Activated T-cell treated with anti-CD3 and anti-CD28 coated beads, Interleukin-2, amount 50 U/mL, for 48 hours (primary cell): ENCODE measurements at regions not wholly inside any gene's neighbourhood (a gene's known extent, or its start where the extent isn't known, plus 50 kb on each side); places are given as distances from the start of the nearest gene placed in this dataset.
"Not testable (repeated sequence)": the region's sequence is repeated elsewhere in the genome, so short reads cannot be mapped to it uniquely, and the experiment has no call there.

Source experiments
- DNase-seq, 2 experiments: peaks; one replicate each; pipeline ENCODE4 v3.0.0-alpha.2; 2020

DNA sequence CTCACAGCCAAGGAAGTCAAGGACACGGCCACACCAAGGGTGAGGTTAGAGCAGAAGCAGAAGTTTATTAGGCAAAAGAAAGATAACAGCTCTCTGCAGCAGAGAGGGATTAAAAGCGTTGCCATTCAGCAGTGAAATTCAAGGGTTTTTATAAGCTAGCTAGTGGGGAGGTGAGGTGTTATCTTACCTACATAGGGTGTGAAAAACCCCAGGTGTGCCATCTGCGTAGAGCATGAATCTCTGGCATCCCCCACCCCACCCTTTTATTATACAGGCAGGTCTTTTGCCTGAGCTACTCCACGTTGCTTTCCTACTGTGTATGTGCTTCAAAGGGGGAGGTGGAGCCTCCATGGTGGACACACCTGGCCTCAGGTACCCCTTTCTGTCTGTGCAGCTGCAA, 135.4 kb downstream of the ARHGAP11B start:
- not testable (repeated sequence) for DNase-seq

GRCh38 chr15:30769390-30770124, 134.2 kb upstream of the FAN1 start:
- DNase-seq: not testable (repeated sequence)

- DNase-seq: no peak
These were observed 133.0 kb upstream of the FAN1 start for GRCh38 chr15:30770759-30771158.

DNA sequence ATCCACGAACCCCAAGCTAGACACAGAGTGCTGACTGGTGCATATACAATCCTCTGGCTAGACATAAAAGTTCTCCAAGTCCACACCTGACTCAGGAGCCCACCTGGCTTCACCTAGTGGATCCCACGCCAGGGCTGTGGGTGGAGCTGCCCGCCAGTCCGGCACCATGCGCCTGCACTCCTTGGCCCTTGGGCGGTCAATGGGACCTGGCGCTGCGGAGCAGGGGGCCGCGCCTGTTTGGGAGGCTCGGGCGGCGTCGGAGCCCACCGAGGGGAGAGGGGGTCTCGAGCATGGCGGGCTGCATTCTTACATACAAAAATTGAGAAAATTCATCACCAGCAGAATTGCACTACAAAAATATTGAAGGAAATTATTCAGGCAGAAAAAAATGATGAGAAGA, 120.7 kb upstream of the FAN1 start:
- DNase-seq: no peak

DNA sequence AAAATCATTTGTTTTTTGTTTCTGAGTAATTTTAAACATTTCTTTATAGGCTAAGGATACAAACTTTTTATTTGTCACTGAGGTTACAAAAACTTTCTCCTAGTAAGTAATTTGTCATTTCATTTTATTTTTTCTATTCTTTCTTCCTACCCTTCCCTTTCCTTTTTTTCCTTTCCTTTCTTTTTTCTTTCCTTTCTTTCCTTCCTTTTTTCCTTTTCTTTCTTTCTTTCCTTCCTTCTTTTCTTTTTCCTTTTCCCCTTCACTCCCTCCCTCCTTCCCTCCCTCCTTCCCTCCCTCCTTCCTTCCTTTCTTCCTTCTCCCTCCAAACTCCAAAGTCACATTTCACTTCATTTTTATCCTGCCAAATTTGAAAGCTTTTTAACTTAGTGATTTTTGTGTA, 115.1 kb upstream of the FAN1 start:
- DNase-seq: no peak

DNA sequence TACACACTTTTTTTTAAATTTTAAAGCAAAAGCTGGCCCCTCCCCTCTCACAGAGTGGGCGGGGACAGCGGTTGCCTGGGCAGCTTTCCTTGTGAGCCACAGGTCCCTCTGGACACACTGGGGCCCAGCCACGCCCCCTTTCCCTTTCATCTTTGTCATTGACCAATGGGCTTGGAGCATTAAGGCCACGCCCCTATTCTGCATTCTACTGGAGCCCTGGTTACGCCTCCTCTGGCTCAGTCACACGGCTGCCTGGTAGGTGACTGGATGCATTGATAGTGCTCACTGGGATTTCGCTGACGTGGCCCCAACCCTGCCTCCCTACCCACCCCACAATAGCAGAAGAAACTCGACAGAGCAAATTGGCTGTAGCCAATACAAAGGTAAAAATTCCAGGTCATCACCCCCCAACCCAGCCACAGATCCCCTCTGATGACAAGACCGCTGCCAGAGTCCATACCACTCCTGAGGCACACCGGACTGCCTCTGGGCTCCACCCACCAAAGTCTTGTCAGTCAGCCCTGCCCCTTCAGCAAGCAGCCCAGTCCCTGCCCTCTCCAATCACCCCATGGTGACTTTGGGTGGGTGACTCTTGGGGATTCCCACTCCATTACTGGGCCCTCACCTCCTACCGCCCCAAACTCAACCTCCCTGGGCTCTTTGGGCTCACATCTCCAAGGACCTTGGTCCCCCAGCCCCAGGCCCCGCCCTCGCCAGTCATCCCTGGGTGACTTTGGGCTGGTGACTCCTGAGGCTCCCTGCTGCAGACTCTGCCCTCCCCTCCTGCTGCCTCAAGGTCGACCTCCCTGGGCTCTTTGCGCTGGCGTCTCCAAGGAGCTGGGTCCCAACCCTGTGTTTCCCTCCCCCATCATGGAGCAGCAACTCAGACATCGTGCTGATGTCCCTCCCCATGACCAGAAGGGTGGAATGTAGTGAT, 112.2 kb upstream of the FAN1 start:
- peak; percentile 24 to 27 for DNase-seq

- not testable (repeated sequence) for DNase-seq
These were observed 110.9 kb upstream of the FAN1 start for GRCh38 chr15:30792843-30793242.

DNA sequence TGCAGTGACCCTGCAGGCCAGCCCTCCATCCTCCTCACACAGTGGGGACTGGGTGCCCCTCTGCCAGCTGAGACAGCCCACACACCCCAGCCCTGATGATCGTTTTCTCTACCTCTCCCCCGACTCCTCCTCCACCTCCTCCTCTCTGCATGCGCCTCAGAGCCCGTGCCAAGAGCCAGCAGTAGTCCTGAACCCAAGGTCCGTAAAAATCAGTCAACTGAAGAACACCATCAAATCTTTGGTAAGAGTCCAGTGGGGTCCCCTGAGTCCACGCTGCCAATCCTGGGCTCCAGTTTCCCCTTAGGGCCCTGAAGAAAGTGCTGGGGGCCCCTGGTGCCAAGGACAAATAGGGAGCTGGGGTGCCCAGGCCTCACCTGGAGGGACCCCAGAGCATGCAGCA, 109.3 kb upstream of the FAN1 start:
- no peak for DNase-seq

- DNase-seq: peak in 1 of 2 experiments; percentile 25
These were observed 104.2 kb upstream of the FAN1 start for GRCh38 chr15:30799565-30799964.

DNA sequence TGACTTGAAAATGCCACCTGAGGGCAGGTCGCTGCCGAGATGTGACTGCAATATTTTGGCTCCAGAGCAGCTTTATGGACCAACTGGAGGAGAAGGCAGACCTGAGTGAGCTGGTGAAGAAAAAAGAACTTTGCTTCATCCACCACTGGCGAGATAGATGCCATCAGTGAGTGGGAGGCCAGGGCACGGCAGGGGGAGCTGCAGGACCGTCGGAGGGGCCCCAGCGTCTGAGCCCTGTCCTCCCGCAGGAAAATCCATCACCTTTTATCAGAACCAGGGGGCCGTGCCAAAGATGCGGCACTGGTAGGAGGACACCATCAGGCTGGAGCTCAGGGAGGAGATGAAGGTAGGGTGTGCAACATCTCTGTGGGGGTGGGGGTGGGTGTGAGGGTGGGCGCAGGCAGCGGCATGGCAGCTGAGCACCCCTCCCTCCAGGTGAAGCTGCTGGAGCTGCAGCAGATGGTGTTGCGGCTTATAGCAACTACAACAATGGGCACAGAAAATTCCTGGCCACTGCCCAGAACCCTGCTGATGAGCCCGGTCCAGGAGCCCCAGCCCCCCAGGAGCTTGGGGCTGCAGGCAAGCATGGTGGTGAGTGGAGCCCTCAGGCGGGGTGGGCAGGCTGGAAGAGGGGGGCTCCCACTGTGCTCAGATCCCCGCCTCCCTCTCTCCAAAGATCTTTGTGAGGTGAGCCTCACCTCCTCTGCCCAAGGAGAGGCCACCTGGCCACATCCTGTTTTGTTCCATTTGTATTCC, 102.4 kb upstream of the FAN1 start:
- DNase-seq: not testable (repeated sequence)

GRCh38 chr15:30802001-30802400, 101.7 kb upstream of the FAN1 start:
- not testable (repeated sequence) for DNase-seq

DNA sequence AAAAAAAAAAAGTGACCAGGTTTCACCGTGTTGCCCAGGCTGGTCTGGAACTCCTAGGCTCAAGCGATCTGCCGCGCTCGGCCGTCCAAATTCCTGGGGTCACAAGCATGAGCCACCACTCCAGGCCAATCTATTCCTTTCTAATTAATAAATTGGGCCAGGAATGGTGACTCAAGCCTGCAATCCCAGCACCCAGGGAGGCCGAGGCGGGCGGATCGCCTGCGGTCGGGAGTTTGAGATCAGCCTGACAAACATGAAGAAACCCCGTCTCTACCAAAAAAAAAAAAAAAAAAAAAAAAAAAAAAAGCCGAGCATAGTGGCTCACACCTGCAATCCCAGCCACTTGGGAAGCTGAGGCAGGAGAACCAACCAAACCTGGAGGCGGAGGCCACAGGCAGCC, 100.0 kb upstream of the FAN1 start:
- DNase-seq: not testable (repeated sequence)

DNA sequence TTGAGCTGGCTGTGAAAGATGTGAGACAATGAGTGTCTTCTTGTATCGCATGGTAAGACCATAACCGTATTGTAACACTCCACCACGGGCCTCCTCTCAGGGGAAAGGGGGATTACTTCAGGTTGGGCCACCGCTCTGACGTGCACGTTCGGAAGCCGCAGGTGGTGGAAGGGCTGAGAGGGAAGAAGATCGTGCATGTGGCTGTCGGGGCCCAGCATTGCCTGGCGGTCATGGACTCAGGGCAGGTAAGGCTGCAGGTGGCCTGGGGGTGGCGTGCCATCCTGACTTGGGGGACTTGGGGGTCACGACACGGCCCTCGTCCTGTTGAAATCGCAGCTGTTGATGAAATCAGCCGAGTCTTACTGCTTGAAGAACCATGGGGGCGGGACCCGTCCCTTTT, 87.3 kb upstream of the FAN1 start:
- DNase-seq: no peak

GRCh38 chr15:30823068-30823813, 80.5 kb upstream of the FAN1 start:
- peak; percentile 79 to 80 for DNase-seq

DNA sequence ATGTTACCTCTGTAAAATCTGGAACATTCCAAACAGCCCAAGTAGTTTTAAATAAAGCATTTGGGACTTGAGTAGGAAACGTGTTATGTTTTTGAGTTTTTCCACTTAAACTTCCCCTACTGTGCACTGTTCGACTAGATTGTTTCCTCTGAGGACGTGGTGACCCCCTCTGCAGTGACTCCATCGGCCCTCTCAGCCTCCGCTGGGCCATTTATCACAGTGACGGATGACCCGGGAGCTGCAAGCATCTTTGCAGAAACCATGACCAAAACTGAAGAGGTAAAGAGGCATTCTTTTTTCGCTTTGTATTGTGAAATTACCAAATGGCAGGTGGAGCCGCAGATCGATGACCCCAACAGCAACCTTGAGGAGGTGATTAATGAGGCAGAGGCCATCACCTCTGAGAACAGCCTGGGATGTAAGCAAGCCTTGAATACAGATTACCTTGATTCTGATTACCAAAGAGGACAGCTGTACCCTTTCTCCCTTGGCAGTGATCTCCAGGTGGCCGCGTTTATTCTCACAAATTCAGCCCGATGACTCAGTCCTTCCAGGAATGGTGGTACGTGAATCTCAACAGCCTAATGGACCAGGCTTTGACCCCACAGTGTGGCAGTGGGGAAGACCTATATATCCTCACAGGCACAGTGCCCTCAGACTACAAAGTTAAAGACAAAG, 79.1 kb upstream of the FAN1 start:
- DNase-seq: no peak

GRCh38 chr15:30827625-30828303, 76.0 kb upstream of the FAN1 start:
- no peak for DNase-seq

GRCh38 chr15:30828304-30828639, 75.4 kb upstream of the FAN1 start:
- DNase-seq: not testable (repeated sequence)

GRCh38 chr15:30830961-30831360, 72.8 kb upstream of the FAN1 start:
- no peak for DNase-seq

DNA sequence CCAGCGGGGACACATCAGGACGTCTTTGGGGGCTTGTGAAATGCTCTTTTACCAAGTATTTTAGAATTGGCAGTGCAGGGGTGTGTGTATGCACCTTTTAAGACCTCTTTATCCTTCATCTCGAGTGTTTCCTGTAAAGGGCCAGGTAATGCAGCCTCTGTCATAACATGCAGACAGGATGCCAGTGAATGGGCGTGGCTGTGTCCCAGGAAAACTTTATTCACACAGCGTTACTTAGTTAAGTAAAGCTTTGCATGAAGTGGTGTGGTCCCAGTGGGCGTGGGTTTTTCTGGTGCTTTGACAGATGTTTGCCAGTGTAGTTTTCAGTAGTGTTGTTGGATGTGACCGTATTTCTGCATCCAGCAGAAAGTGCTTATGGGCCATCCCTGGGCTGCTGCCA, 70.3 kb upstream of the FAN1 start:
- not testable (repeated sequence) for DNase-seq

GRCh38 chr15:30841639-30842038, 62.1 kb upstream of the FAN1 start:
- DNase-seq: not testable (repeated sequence)

GRCh38 chr15:30842798-30843472, 60.8 kb upstream of the FAN1 start:
- peak in 1 of 2 experiments; percentile 33 for DNase-seq
